ENCODE measurements at regions not wholly inside any gene's neighbourhood (a gene's known extent, or its start where the extent isn't known, plus 50 kb on each side); places are given as distances from the start of the nearest gene placed in this dataset.
"Not testable (repeated sequence)": the region's sequence is repeated elsewhere in the genome, so short reads cannot be mapped to it uniquely, and the experiment has no call there.

DNA sequence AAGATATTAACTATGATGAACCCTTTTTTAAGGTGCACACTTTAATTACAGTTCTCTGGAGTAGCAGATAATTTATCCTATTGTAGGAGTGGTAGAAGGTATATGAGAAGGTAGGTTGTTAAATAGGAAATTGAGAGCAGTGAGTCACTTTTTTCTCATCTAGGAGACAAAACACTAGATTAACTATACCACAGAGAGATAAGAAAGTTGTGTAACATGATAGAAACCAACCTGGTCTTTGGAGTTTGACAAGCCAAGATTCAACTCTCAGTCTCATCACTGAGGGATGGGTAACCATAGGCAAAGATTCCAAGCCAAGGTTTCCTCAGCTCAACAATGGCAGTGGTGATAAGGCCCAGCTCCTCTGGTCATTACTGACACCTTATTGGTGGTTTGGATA is 104.0 kb downstream of the MAD2L1 start:
- Histone ChIP-seq H3K27me3 (ENCODE audit: control insufficient read depth, insufficient read depth, low read length) (no peaks in the 10 kb centered on the region), H3K4me3 (ENCODE audit: low read depth, low read length) (no peak overlapping the region), H3K36me3 (ENCODE audit: control insufficient read depth, insufficient read depth, low read length) (no peaks in the 10 kb centered on the region)
- no peak for DNase-seq (ENCODE audit: low read depth)
- TF ChIP-seq, protein P1, sequence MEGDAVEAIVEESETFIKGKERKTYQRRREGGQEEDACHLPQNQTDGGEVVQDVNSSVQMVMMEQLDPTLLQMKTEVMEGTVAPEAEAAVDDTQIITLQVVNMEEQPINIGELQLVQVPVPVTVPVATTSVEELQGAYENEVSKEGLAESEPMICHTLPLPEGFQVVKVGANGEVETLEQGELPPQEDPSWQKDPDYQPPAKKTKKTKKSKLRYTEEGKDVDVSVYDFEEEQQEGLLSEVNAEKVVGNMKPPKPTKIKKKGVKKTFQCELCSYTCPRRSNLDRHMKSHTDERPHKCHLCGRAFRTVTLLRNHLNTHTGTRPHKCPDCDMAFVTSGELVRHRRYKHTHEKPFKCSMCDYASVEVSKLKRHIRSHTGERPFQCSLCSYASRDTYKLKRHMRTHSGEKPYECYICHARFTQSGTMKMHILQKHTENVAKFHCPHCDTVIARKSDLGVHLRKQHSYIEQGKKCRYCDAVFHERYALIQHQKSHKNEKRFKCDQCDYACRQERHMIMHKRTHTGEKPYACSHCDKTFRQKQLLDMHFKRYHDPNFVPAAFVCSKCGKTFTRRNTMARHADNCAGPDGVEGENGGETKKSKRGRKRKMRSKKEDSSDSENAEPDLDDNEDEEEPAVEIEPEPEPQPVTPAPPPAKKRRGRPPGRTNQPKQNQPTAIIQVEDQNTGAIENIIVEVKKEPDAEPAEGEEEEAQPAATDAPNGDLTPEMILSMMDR (IDR thresholded peaks at IDR 0.05; ENCODE audit: insufficient read depth, low read length, poor library complexity, severe bottlenecking): no peak

DNA sequence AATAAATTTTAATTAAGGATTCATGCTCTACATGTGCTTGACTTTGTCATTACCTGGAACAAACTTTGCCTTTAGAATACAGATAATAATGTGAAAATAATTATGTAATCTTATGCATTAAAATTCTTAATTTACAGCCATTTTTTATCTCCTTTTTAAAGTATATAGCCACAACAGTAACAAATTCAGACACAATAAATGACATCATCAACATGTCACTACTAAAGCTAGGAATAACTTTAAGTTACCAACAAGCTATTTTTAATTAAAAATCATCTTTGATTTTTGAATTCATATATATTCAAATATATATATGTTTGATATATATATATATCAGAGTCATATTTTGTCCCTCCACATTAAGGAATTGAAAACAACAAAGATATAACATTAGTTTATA is 107.7 kb downstream of the MAD2L1 start:
- Histone ChIP-seq H3K36me3 (ENCODE audit: control insufficient read depth, insufficient read depth, low read length) (no peaks in the 10 kb centered on the region), H3K4me3 (ENCODE audit: low read depth, low read length) (no peak overlapping the region), H3K27me3 (ENCODE audit: control insufficient read depth, insufficient read depth, low read length) (no peaks in the 10 kb centered on the region)
- DNase-seq (ENCODE audit: low read depth): no peak
- TF ChIP-seq, protein P1 (IDR thresholded peaks at IDR 0.05; ENCODE audit: insufficient read depth, low read length, poor library complexity, severe bottlenecking): no peak

DNA sequence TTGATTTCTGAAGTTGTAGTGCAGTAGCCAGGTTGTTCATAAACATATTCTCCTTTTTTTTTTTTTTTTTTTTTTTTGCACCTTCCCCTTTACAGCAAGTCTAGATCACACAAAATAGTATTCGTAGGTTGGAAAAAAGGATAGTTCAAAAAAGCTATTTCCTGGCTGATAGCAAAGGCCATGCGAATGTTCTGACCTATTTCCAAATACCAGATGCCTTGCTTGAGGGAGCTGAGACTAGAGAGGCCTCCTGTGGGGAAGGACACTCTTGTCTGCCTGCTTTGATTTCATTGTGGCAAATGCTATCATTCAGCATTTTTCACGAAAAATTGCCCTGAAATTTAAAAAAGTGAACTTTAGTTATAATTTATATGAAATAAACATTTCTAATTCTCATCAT is 111.4 kb downstream of the MAD2L1 start:
- TF ChIP-seq, protein P1 (IDR thresholded peaks at IDR 0.05; ENCODE audit: insufficient read depth, low read length, poor library complexity, severe bottlenecking): no peak
- no peaks in the 10 kb centered on the region for H3K27me3 ChIP-seq (ENCODE audit: control insufficient read depth, insufficient read depth, low read length)
- H3K4me3 ChIP-seq (ENCODE audit: low read depth, low read length): no peak overlapping the region
- no peak for DNase-seq (ENCODE audit: low read depth)
- no peaks in the 10 kb centered on the region for H3K36me3 ChIP-seq (ENCODE audit: control insufficient read depth, insufficient read depth, low read length)

DNA sequence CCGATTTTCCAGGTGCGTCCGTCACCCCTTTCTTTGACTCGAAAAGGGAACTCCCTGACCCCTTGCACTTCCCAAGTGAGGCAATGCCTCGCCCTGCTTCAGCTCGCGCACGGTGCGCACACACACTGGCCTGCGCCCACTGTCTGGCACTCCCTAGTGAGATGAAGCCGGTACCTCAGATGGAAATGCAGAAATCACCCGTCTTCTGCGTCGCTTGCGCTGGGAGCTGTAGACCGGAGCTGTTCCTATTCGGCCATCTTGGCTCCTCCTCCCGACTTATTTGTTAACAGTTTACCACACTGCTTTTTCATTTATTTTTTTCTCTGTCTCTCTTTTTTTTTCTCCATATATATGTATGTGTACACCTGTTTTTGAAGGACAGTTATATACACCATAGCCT is 112.2 kb downstream of the MAD2L1 start:
- not testable (repeated sequence) for H3K27me3 ChIP-seq (ENCODE audit: control insufficient read depth, insufficient read depth, low read length); H3K36me3 ChIP-seq (ENCODE audit: control insufficient read depth, insufficient read depth, low read length); H3K4me3 ChIP-seq (ENCODE audit: low read depth, low read length); DNase-seq (ENCODE audit: low read depth)

DNA sequence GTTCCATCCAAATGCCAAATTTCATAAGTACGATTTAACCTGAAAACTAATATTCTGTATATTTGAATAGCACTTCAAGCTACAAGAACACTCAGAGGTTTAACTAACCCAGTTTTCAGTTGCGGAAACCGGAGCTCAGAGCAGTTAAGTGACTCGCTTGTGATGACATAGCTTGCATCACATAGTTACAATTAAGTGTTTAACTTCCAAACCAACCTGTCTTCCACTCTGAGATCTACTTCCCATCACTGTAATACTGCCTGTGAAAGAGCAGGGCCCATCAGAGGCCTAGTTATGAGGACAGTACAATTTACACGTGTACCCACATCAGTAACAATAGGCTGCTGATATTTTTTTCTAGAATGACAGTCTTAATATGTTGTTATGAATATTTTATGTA is 120.3 kb downstream of the MAD2L1 start:
- no peaks in the 10 kb centered on the region for H3K27me3 ChIP-seq (ENCODE audit: control insufficient read depth, insufficient read depth, low read length)
- TF ChIP-seq, protein P1 (IDR thresholded peaks at IDR 0.05; ENCODE audit: insufficient read depth, low read length, poor library complexity, severe bottlenecking): no peak
- H3K36me3 ChIP-seq (ENCODE audit: control insufficient read depth, insufficient read depth, low read length): no peaks in the 10 kb centered on the region
- no peak overlapping the region for H3K4me3 ChIP-seq (ENCODE audit: low read depth, low read length)
- DNase-seq (ENCODE audit: low read depth): no peak

DNA sequence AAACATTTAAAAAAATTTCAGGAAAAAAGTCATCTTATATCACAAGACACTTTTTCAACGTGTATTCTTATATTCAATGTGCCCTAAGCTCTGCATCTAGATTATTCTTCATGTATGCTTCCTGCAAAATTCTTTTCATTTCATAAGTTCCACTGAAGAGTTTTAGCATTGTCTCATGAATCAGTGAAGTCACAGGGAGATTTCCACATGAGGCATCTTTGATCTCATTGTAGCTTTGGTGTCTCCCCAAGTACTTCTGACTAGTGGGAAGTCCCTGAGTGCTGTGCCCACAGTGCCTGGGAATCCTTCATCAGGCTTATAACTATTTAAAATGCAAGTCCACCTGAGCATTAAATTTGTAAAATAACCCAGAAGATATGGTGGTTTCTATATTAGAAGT is 123.8 kb downstream of the MAD2L1 start:
- Histone ChIP-seq H3K36me3 (ENCODE audit: control insufficient read depth, insufficient read depth, low read length) (no peaks in the 10 kb centered on the region), H3K27me3 (ENCODE audit: control insufficient read depth, insufficient read depth, low read length) (no peaks in the 10 kb centered on the region), H3K4me3 (ENCODE audit: low read depth, low read length) (no peak overlapping the region)
- no peak for DNase-seq (ENCODE audit: low read depth)
- TF ChIP-seq, protein P1 (IDR thresholded peaks at IDR 0.05; ENCODE audit: insufficient read depth, low read length, poor library complexity, severe bottlenecking): no peak
